ENCODE measurements at regions not wholly inside any gene's neighbourhood (a gene's known extent, or its start where the extent isn't known, plus 50 kb on each side); places are given as distances from the start of the nearest gene placed in this dataset.

- no peak for TF ChIP-seq CTCF (IDR thresholded peaks at IDR 0.05)
- TF ChIP-seq POLR2A (IDR thresholded peaks at IDR 0.05): no peak
Observed at GRCh38 chr2:128558441-128558840, 239.8 kb upstream of the HS6ST1 start.

All from lower leg skin (tissue), 3 donors.